HUES48 (cell line): ENCODE measurements at regions not wholly inside any gene's neighbourhood (a gene's known extent, or its start where the extent isn't known, plus 50 kb on each side); places are given as distances from the start of the nearest gene placed in this dataset.

Source experiments
- H3K27ac ChIP-seq: one replicate; pipeline ENCODE4 v1.7.0; 2013; ENCODE audit warnings: low read depth, low read length, inconsistent platforms
- H3K27me3 ChIP-seq: 2 replicates; pipeline ENCODE4 v1.6.1; 2013; ENCODE audit warnings: mild to moderate bottlenecking, low read length; ENCODE audit not compliant: control insufficient read depth, insufficient read depth
- H3K36me3 ChIP-seq: 2 replicates; pipeline ENCODE4 v1.6.1; 2013; ENCODE audit warnings: low read length; ENCODE audit not compliant: control insufficient read depth, insufficient read depth
- H3K4me1 ChIP-seq: 2 replicates; pipeline ENCODE4 v1.6.1; 2013; ENCODE audit warnings: mild to moderate bottlenecking, low read length; ENCODE audit not compliant: control insufficient read depth, insufficient read depth
- H3K4me3 ChIP-seq: 2 replicates; pipeline ENCODE4 v1.5.1; 2013; ENCODE audit warnings: mild to moderate bottlenecking, low read depth, low read length
- H3K9ac ChIP-seq: 2 replicates; pipeline ENCODE4 v1.6.1; 2013; ENCODE audit warnings: mild to moderate bottlenecking, low read depth, low read length, moderate library complexity
- H3K9me3 ChIP-seq: 2 replicates; pipeline ENCODE4 v1.6.1; 2013; ENCODE audit warnings: low read length; ENCODE audit not compliant: control insufficient read depth, insufficient read depth

- Histone ChIP-seq H3K9me3 (no peaks in the 10 kb centered on the region), H3K27ac (no peak overlapping the region), H3K4me1 (no peaks in the 10 kb centered on the region), H3K9ac (no peak overlapping the region), H3K36me3 (no peaks in the 10 kb centered on the region), H3K27me3 (no peaks in the 10 kb centered on the region), H3K4me3 (no peak overlapping the region)
These were observed 235.3 kb upstream of the CEP162 start for GRCh38 chr6:84462698-84463097.

- Histone ChIP-seq H3K4me3 (no peak overlapping the region), H3K9me3 (no peaks in the 10 kb centered on the region), H3K27me3 (no peaks in the 10 kb centered on the region), H3K4me1 (no peaks in the 10 kb centered on the region), H3K36me3 (no peaks in the 10 kb centered on the region), H3K9ac (no peak overlapping the region), H3K27ac (no peak overlapping the region)
These were observed 234.0 kb upstream of the CEP162 start for GRCh38 chr6:84461461-84461860.

- H3K9ac ChIP-seq: no peak overlapping the region
- H3K4me1 ChIP-seq: no peaks in the 10 kb centered on the region
- H3K9me3 ChIP-seq: no peaks in the 10 kb centered on the region
- H3K27me3 ChIP-seq: no peaks in the 10 kb centered on the region
- H3K27ac ChIP-seq: no peak overlapping the region
- H3K36me3 ChIP-seq: no peaks in the 10 kb centered on the region
- H3K4me3 ChIP-seq: no peak overlapping the region
These were observed 233.0 kb upstream of the CEP162 start for GRCh38 chr6:84460491-84460890.

- no peak overlapping the region for H3K4me3 ChIP-seq
- H3K9me3 ChIP-seq: no peaks in the 10 kb centered on the region
- H3K9ac ChIP-seq: no peak overlapping the region
- H3K4me1 ChIP-seq: no peaks in the 10 kb centered on the region
- H3K36me3 ChIP-seq: no peaks in the 10 kb centered on the region
- H3K27ac ChIP-seq: no peak overlapping the region
- H3K27me3 ChIP-seq: no peaks in the 10 kb centered on the region
These were observed 232.0 kb upstream of the CEP162 start for GRCh38 chr6:84459401-84459800.

GRCh38 chr6:84458271-84458670 lies 230.8 kb upstream of the CEP162 start:
- Histone ChIP-seq H3K9me3 (no peaks in the 10 kb centered on the region), H3K4me3 (no peak overlapping the region), H3K9ac (no peak overlapping the region), H3K27ac (no peak overlapping the region), H3K4me1 (no peaks in the 10 kb centered on the region), H3K27me3 (no peaks in the 10 kb centered on the region), H3K36me3 (no peaks in the 10 kb centered on the region)

- no peak overlapping the region for H3K9ac ChIP-seq
- no peaks in the 10 kb centered on the region for H3K9me3 ChIP-seq
- H3K4me1 ChIP-seq: no peaks in the 10 kb centered on the region
- no peak overlapping the region for H3K27ac ChIP-seq
- H3K4me3 ChIP-seq: no peak overlapping the region
- no peaks in the 10 kb centered on the region for H3K27me3 ChIP-seq
- H3K36me3 ChIP-seq: no peaks in the 10 kb centered on the region
These were observed 229.8 kb upstream of the CEP162 start for GRCh38 chr6:84457276-84457675.

GRCh38 chr6:84456803-84457202 lies 229.4 kb upstream of the CEP162 start:
- H3K9ac ChIP-seq: no peak overlapping the region
- H3K4me3 ChIP-seq: no peak overlapping the region
- no peaks in the 10 kb centered on the region for H3K27me3 ChIP-seq
- no peak overlapping the region for H3K27ac ChIP-seq
- H3K36me3 ChIP-seq: no peaks in the 10 kb centered on the region
- no peaks in the 10 kb centered on the region for H3K9me3 ChIP-seq
- H3K4me1 ChIP-seq: no peaks in the 10 kb centered on the region

GRCh38 chr6:84455511-84456029 lies 228.1 kb upstream of the CEP162 start:
- Histone ChIP-seq H3K9me3 (no peaks in the 10 kb centered on the region), H3K27ac (no peak overlapping the region), H3K9ac (no peak overlapping the region), H3K36me3 (no peaks in the 10 kb centered on the region), H3K4me1 (no peaks in the 10 kb centered on the region), H3K27me3 (no peaks in the 10 kb centered on the region), H3K4me3 (no peak overlapping the region)

- Histone ChIP-seq H3K27ac (no peak overlapping the region), H3K36me3 (no peaks in the 10 kb centered on the region), H3K9me3 (no peaks in the 10 kb centered on the region), H3K4me3 (no peak overlapping the region), H3K27me3 (no peaks in the 10 kb centered on the region), H3K9ac (no peak overlapping the region), H3K4me1 (peaks cover 6% of the 10 kb centered on the region; the same call in 1 of the 2 replicates)
These were observed 226.1 kb upstream of the CEP162 start for GRCh38 chr6:84453499-84453898.

- H3K9me3 ChIP-seq: no peaks in the 10 kb centered on the region
- no peak overlapping the region for H3K9ac ChIP-seq
- H3K27ac ChIP-seq: no peak overlapping the region
- no peaks in the 10 kb centered on the region for H3K36me3 ChIP-seq
- H3K4me3 ChIP-seq: no peak overlapping the region
- no peaks in the 10 kb centered on the region for H3K27me3 ChIP-seq
- peaks cover 14% of the 10 kb centered on the region for H3K4me1 ChIP-seq
These were observed 222.6 kb upstream of the CEP162 start for GRCh38 chr6:84450018-84450417.

GRCh38 chr6:84449220-84449619 lies 221.8 kb upstream of the CEP162 start:
- no peak overlapping the region for H3K9ac ChIP-seq
- peaks cover 14% of the 10 kb centered on the region for H3K4me1 ChIP-seq
- no peaks in the 10 kb centered on the region for H3K9me3 ChIP-seq
- H3K27ac ChIP-seq: no peak overlapping the region
- H3K4me3 ChIP-seq: no peak overlapping the region
- no peaks in the 10 kb centered on the region for H3K36me3 ChIP-seq
- H3K27me3 ChIP-seq: no peaks in the 10 kb centered on the region

GRCh38 chr6:84448331-84448730 lies 220.9 kb upstream of the CEP162 start:
- Histone ChIP-seq H3K9ac (no peak overlapping the region), H3K4me1 (peaks cover 14% of the 10 kb centered on the region), H3K36me3 (no peaks in the 10 kb centered on the region), H3K27me3 (no peaks in the 10 kb centered on the region), H3K9me3 (no peaks in the 10 kb centered on the region), H3K4me3 (no peak overlapping the region), H3K27ac (no peak overlapping the region)
